HG03066 (cell line): ENCODE measurements at regions not wholly inside any gene's neighbourhood (a gene's known extent, or its start where the extent isn't known, plus 50 kb on each side); places are given as distances from the start of the nearest gene placed in this dataset.

Experiments used
- ATAC-seq: cut with Tn5 transposase; IDR thresholded peaks from one replicate; pipeline ENCODE4 v1.9.1; 2021; ENCODE audit warnings: low read depth; ENCODE audit not compliant: unreplicated experiment

GRCh38 chr20:50398821-50399554 lies 111.2 kb upstream of the PTPN1 start:
- ATAC-seq: no peak

DNA sequence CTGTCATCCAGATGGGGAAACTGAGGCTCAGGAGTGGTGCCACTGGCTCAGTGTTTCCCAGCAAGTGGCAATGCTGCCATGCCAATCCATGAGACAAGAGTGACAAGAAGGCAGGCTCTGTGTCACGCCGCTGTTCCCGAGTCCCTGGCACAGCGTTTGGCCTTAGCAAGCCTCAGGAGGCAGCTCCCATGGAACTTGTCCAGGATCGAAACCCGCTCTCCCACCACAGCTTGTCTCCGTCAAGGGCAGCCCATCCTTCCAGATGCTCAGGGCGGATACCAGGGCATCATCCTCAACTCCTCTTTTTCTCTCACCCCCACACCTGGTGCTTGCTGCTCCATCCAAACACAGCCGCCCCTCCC lies 110.6 kb upstream of the PTPN1 start:
- ATAC-seq: no peak

- no peak for ATAC-seq
Observed at GRCh38 chr20:50399917-50400704, 110.1 kb upstream of the PTPN1 start.

GRCh38 chr20:50400705-50401586 lies 109.2 kb upstream of the PTPN1 start:
- no peak for ATAC-seq

DNA sequence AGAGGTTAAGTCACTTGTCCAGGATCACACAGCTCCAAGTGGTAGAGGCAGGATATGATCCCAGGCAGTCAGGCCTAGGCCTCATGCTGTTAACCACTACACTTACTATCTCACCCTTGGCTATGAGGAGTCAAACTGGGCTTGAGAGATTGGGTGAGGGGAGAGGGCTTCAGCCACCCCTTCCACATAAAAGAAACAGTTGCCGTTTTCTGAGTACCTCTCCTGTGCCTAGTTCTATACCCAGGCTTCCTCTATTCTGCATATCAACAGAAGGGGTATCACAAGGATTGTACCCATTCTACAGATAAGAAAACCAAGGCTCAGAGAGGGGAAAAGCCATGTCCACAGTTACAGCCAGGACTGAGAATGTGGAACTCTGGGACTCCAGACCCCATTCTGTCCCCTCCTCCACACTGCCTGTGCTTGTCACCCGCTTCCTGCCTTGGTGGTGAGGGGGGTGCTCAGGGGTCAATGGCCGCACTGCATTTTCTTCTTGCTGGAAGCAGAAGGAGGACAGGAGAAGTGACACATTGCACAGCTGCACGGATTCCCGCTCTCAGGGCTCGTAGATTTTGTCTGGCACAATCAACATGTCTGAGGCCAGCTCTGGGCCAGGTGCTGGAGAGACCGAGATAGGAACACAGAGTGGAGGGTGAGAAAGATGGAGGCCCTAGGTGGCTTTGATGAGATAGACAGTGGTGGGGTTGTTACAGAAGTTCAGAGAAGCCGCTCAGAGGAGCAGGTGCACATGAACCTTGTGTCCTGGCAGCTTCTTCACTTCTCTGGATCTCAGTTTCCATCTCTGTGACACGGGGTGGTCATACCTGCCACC lies 108.4 kb upstream of the PTPN1 start:
- ATAC-seq: no peak

GRCh38 chr20:50403565-50404418 lies 106.4 kb upstream of the PTPN1 start:
- no peak for ATAC-seq

GRCh38 chr20:50404419-50405234 lies 105.6 kb upstream of the PTPN1 start:
- no peak for ATAC-seq

GRCh38 chr20:50405235-50405914 lies 104.8 kb upstream of the PTPN1 start:
- ATAC-seq: no peak

- no peak for ATAC-seq
Observed at GRCh38 chr20:50405915-50406609, 104.1 kb upstream of the PTPN1 start.

DNA sequence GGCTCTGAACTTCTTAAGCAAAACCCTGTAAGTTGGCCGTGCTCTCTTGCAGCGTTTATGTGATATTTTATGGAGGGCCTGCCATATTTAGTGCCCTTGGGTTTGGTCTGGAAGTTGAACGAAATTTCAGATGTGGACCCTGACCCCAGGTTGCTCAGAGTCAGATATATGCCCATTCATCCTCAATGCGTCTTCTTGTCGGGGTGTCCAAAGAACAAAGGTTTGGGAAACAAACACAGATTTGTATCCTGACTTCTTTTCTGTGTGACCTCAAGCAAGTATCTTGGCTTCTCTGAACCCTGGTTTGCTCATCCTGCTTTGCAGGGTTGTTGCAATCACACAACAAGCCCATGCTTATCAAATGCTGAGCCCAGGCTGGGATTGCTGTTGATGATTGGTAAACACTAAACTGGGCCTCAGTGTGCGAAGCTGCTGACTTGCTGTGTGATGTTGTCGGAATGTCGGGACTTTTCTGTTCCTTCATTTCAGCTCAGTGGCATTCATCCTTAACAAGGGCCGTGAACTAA lies 103.5 kb upstream of the PTPN1 start:
- no peak for ATAC-seq

DNA sequence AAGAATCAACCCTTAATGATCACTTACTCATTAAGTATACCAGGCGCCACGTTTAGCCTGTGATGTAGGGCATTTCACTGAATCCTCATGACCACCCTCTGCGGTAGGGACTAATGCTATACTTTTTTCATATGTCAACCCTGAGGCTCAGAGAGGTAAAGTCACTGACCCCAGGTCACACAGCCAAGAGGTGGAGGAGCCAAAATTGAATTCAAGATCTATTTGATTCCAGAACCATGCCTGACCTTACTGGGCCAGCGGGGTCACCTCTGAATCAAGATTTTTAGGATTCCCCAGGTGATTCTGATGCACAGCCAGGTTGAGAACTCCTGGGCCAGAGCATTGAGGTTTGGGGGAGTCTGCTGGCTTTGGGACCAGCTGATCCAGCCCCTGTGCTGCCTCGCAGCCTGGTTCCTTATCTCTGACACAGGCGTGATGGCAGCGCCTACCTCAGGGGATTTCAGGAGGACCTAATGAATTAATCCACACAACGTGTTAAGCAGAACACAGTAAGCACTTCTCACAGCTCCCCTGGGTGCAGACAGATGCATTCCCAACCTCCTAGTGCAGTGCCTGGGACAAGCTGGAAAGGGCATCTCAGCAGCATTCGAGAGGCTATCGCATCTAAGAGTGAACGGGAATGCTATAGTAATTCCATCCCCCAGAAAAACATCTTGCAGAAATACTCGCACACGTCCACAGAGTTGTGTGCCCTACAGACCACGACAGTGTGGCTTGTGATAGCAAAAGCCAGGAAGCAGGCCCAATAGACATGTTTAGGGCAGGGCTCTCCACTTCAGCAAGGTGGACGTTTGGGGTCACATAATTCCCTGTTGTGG lies 101.4 kb upstream of the PTPN1 start:
- no peak for ATAC-seq

DNA sequence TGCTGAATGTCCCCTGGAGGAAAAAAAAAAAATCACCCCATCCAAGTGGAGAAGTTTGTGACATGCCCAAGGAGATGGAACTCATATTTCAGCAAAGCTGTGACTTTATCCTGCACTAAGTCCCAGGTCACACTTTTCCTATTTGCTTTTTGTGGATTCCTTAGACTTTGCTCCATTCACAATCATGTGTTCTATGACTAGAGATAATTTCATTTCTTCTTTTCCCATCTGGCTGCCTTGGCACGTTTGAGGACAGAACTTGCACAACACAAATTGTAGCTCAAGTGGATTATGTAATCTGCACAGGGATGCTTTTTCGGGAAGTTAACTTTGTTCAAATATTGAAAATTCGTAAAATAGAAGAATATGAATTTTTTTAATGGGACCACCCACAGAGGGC lies 100.7 kb upstream of the PTPN1 start:
- ATAC-seq: no peak

DNA sequence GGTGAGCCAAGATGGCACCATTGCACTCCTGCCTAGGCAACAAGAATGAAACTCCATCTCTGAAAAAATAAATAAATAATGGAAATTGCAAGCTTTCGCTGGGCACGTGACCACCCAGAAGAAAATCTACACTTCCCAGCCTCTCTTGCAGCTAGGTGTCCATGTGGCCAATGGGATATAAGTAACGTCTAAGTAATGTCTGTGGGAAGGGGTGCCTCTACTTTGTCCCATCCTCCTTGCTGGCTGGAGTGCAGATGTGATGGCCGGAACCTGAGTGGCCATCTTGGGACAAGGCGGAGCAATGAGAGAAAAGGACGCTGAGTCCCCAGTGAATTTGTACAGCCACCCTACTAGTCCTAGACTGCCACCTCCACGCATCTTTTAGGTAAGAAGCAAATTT lies 99.8 kb upstream of the PTPN1 start:
- ATAC-seq: no peak

DNA sequence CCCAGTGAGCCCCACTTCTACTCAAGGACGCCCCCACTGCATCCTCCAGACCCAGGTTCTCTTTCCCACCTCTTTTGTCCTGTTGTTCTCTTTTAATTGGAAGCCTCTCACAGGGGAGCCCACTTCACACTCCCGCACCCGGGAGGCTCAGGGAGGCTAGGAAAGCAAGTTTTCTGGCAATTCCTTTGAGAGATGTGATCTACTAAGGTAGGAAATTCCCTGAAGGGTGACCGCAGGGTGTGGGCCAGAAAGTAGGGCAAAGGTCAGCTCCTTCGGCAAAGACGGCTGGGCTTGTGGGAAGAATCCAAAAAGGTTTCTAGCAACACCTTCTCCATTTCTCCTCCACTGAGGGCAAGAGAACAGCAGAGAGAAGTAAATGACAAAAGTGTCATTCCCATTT lies 98.1 kb upstream of the PTPN1 start:
- no peak for ATAC-seq

DNA sequence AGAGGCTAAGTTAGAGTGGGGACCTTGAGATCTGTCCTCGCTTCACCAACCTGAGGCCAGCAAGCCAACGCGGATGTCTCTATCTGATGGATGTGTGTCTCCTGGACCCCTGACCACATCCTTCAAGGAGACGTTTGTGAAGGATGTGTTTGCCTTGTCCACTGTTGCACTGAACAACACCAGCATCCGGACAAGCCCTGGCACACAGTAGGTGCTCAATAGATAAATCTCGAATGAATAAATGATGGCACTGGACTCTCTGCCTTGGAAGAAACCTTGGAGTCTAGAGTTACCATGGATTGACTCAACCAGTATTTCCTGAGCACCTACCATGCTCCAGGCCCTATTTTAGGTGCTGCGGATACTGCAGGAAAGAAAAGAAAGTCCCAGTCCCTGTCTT lies 97.7 kb upstream of the PTPN1 start:
- no peak for ATAC-seq

- ATAC-seq: no peak
Observed at GRCh38 chr20:50413088-50413500, 97.1 kb upstream of the PTPN1 start.
